OCI-LY7 (cell line): ENCODE measurements at regions not wholly inside any gene's neighbourhood (a gene's known extent, or its start where the extent isn't known, plus 50 kb on each side); places are given as distances from the start of the nearest gene placed in this dataset.
"Not testable (repeated sequence)": the region's sequence is repeated elsewhere in the genome, so short reads cannot be mapped to it uniquely, and the experiment has no call there.

Source experiments
- CTCF ChIP-seq: fragments of 200-600 bp; sonication (generic); conservative IDR thresholded peaks from 2 replicates; pipeline ENCODE4 v1.5.1; 2014; ENCODE audit warnings: mild to moderate bottlenecking, antibody characterized with exemption, low read length, moderate library complexity, mixed read lengths
- EZH2phosphoT487 ChIP-seq: fragments of 200-600 bp; sonication (generic); IDR thresholded peaks from 2 replicates; pipeline ENCODE4 v1.6.1; 2018; ENCODE audit warnings: low read depth, borderline replicate concordance, mild to moderate bottlenecking, mixed run types, antibody characterized with exemption, low read length, moderate library complexity, mixed read lengths

GRCh38 chr12:58677833-58678232 lies 242.5 kb downstream of the LRIG3 start:
- TF ChIP-seq CTCF, EZH2phosphoT487: not testable (repeated sequence)
